GM19467 (cell line): ENCODE measurements at regions not wholly inside any gene's neighbourhood (a gene's known extent, or its start where the extent isn't known, plus 50 kb on each side); places are given as distances from the start of the nearest gene placed in this dataset.

Experiments used
- ATAC-seq: cut with Tn5 transposase; IDR thresholded peaks from one replicate; pipeline ENCODE4 v1.9.1; 2021; ENCODE audit warnings: mild to moderate bottlenecking, moderate library complexity; ENCODE audit not compliant: unreplicated experiment

DNA sequence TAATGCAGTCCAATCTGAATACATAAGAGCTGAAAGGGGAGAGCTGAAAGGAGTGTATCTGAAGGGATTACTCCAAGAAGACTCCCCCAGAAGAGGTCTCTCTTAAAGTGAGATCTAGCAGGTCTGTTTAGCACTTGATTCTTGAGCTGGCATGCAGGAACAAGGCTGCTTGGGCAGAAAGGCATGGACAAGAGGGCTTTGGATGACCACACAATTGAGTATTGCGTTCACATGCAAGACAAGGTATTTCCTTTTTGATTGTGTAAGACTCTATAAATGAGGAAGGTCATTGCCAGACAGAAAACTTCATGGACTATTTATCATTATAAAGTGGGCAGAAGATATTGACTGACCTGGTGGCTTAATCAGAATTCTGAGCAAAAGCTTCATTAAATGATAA lies 145.5 kb upstream of the AFF2 start:
- no peak for ATAC-seq

DNA sequence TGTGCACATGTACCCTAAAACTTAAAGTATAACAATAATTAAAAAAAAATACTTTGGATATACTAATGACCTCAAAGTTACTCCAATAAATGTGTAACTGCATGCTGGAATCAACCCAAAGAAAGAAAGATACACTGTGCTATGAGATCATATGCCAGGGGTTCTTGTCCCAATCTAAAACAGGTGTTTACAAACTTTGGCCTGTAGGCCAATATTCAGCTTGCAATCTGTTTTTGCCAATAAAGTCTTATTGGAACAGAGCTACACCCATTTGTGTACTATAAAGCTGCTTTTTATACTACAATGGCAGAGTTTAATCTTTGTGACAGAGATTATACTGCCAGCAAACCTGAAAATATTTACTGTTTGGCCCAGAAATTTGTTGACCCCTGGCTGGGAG lies 138.8 kb upstream of the AFF2 start:
- ATAC-seq: no peak

DNA sequence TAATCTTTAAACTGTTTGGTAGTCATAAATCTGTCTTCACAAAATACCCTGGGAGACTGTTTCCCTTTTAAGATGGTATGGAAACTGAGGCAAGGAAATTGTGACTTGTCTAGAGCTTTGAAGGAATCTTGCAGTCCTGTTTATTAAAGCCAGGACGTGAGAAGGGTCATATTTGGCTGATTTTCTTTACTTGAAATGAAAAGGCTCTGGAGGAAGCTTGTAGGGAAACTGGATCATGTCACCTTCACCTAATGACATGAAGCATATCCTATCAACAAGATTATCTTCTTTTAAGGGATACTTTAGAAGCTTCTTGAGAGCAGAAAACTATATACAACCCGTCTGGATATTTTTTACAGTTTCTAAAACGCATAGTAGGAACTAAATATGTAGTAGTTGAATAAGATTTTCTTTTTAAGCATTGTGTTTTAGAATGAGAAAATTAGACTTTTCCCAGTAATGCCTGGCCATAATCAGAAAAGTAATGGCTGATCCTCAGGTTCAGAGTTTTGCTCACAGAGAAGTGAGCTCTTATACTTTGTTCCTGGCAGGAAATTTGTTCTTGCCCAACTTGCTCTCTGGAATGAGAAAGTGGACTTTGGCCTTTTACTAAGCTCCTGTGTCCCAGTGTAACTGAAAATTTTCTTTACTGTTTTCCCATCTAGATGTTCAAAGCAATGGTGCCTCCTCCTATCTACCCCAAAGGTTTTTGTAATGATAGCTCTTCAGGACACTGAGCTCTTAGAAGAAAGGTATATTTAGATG lies 136.8 kb upstream of the AFF2 start:
- ATAC-seq: no peak

GRCh38 chrX:148365233-148365632 lies 135.2 kb upstream of the AFF2 start:
- no peak for ATAC-seq

DNA sequence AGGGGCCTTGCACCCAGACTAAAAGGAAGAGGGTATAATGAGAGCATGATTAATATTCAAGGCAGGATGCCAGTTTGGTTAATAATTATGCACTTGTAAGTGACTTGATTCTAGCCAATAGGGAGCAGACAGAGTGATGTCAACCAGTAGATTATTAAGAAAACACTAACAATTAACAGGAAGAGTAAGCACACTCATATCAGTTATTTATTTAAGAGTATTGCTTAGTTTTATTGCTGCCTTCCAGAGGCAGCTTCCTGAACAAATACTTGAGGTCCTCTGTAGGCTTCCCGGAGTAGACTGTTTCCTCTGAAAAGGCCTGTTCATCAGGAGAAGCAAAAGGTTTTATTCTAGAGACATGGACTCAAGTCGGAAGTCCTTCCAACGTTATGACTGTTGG lies 129.1 kb upstream of the AFF2 start:
- no peak for ATAC-seq

DNA sequence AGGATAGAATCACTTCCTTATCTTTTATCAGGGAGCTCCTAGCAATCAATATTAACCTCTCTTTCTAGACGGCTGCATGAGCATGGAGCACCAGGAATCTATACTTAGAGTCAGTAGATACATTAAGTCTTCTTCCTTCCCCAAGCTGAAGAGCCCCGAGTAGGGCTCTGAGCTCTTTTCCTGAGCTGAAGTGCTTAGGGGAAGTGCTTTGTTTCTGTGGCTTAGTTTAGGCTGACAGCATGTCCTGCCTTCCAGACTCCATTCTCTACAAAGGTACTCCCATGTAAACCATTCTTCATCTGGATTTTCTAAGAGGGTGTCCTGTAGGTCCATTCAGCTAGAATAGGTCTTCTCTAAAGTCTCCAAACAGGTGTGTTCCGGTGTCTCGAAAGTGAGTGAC lies 127.5 kb upstream of the AFF2 start:
- ATAC-seq: no peak

GRCh38 chrX:148376342-148376741 lies 124.1 kb upstream of the AFF2 start:
- no peak for ATAC-seq

GRCh38 chrX:148380107-148380506 lies 120.3 kb upstream of the AFF2 start:
- ATAC-seq: peak; percentile 16

- ATAC-seq: peak; percentile 92
These were observed 119.5 kb upstream of the AFF2 start for GRCh38 chrX:148380650-148381561.

DNA sequence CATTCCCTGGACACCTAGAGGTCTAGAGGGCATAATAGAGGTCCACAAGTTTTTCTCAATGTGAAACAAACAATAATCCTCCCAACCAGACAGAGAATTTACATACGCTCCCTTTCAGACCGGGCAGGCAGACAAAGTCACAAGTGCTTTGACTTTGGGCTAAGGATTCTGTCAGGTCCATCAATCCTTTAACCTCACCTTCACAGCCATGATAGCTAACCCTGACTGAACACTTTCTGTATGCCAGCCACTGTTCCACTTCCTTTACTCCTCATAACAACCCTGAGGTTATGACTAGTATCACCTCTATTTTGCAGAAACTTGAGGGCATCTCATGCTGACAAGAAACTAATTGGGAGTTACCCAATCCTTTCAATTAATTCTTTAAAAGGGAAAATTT lies 118.8 kb upstream of the AFF2 start:
- ATAC-seq: peak; percentile 34

DNA sequence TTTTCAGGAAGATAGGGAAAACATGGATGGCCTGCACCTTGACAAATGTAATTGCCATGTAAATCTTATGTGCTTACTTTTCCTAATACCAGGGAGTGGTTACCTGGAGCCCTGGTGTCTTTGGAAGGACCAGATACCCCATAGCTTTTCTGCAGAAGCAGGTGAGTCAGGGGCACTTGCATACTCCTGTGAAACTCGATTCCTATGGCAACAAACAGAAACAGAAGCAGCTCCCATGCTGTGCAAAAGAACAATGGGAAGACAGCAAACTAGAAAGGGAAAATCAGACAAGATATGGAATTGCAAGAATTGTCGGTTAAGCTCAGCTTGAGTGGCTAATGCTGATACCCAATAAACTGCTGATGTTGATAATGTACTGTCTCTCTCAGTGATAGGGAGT lies 117.4 kb upstream of the AFF2 start:
- no peak for ATAC-seq

GRCh38 chrX:148385471-148385870 lies 114.9 kb upstream of the AFF2 start:
- ATAC-seq: no peak

GRCh38 chrX:148389629-148390028 lies 110.8 kb upstream of the AFF2 start:
- no peak for ATAC-seq

GRCh38 chrX:148412006-148412405 lies 88.4 kb upstream of the AFF2 start:
- no peak for ATAC-seq

DNA sequence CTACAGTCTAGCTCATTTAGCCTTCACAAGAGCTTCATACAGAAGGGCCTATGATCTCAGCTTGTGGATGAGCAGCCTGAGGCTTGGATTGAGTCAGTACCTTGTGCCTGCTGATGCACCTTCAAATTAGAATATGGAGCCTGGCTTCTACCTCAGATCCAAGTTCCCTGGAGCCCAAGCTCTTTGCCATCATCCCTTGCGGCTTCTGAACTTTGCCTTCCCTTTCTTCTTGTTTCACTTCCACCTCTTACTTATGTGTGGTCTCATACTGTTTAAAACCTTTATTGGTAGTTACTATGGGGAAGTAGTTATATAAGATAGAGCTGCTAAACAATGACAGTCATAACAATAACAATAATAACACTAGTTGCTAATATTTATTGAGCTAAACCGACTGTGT lies 84.3 kb upstream of the AFF2 start:
- ATAC-seq: no peak

DNA sequence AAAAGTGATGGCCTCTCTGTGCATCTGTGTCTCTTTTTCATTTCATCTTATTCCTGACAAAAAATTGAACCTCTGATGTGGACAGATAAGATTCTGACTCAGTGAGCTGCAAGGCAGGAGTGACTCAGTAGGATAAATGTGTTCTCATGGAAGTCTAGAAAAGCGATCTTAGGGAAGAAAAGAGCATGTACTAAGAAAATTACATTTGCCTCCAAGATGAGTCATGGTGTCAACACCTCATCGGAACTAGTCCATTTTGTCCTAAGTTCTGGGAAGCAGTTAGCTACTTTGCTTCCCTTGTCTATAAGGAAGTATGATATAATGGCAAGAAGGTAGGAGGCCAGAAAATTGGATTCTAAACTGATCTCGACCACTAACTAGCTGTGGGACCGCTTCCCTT lies 83.5 kb upstream of the AFF2 start:
- no peak for ATAC-seq

DNA sequence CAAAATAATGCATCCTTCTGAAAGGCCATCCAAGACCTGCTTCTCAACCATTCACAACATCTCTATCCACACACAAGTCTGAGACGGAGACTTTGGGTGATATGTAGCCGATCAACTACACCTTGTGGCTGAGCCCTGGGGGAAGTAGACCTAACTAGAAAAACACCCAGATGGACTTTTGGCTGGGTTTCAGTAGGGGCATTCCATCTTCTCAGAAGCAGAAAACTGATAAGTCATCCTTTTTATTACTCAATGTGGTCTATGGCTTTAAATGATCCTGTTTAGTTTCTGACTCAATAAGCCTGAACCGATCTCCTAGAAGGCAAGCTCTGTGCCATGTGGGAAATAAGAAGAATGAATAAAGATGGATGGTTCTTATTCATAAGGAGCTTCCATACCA lies 82.5 kb upstream of the AFF2 start:
- no peak for ATAC-seq

DNA sequence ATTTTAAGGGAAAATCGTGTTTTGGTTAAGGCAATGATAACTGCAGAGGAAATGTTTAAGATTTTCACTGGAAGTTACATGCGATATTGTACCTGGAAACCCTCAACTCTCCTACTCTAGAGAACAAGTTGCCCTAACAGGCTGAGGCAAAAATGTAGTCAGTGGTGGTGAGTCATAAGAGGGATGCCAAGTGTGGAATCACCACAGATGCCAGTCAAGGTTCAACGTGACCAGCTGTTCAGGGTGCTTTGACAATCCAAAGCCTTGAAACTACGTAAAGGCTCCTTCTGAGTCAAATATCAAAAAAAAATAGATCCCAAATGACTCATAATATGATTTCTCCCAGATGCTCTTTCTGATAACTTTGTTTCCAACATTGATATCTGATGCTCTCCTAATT lies 77.9 kb upstream of the AFF2 start:
- no peak for ATAC-seq

DNA sequence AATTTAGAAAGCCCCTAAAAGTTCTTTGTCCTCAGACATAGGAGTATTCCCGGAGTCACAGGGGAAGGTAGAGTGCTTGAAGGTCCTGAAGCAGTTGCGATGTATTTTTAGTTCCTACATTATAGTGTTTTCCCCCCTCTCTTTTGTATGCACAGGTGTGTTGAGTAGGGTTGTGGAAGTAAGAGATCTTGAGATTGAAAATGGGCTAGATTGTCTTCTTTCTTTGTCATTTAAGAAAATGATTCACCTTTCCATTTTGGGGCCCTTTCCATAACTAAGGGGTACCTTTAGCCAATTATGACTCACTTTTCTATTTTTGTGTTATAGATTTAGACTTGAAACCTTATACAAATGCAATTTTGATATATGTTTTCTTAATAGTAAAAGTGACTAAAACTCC lies 75.8 kb upstream of the AFF2 start:
- ATAC-seq: no peak

GRCh38 chrX:148426467-148426866 lies 74.0 kb upstream of the AFF2 start:
- no peak for ATAC-seq

- no peak for ATAC-seq
These were observed 59.0 kb upstream of the AFF2 start for GRCh38 chrX:148441387-148441786.

- no peak for ATAC-seq
These were observed 57.2 kb upstream of the AFF2 start for GRCh38 chrX:148443216-148443615.
